NT2/D1 (cell line): ENCODE measurements at regions not wholly inside any gene's neighbourhood (a gene's known extent, or its start where the extent isn't known, plus 50 kb on each side); places are given as distances from the start of the nearest gene placed in this dataset.

Experiments
- SUZ12 ChIP-seq: IDR thresholded peaks from 2 replicates; pipeline ENCODE4 v1.6.1; 2011; ENCODE audit not compliant: insufficient read length, insufficient read depth; ENCODE audit errors: extremely low read depth
- YY1 ChIP-seq: IDR thresholded peaks from 2 replicates; pipeline ENCODE4 v1.6.1; 2011; ENCODE audit not compliant: insufficient read length, insufficient read depth
- ZNF274 ChIP-seq: IDR thresholded peaks from 2 replicates; pipeline ENCODE4 v1.6.1; 2011; ENCODE audit warnings: mild to moderate bottlenecking, low read depth, low read length

DNA sequence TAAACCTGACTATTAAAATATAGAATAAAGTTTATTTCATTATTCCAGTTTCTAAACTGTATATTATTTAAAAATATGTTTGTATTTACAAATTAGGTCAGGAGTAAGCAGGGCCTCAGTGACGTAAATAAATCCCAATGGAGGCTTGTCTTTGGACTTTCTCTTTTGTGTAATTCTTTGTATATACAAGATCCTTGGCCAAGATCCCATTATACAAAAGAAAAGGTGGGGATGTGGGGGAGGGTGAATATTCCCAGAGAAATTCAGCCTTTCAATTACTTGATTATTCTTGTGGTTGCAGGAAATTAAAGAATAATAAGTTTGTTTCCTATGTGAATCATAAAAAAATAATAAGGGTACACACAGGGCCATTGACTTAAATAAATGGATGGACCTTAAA, 178.7 kb upstream of the PRPS1L1 start:
- TF ChIP-seq ZNF274 (no peak), YY1 (no peak), SUZ12 (no peak)
